Astrocyte (in vitro differentiated cells and primary cell): ENCODE measurements at regions not wholly inside any gene's neighbourhood (a gene's known extent, or its start where the extent isn't known, plus 50 kb on each side); places are given as distances from the start of the nearest gene placed in this dataset.
A peak's percentile ranks its signal among the peaks of the same experiment; 100 is the strongest.

Experiments used
- DNase-seq: peaks from one replicate; pipeline ENCODE4 v3.0.0-alpha.2; 2010; ENCODE audit warnings: low read depth
- FAIRE-seq: peaks from 2 replicates; lab custom pipeline; 2011; peaks lifted over from hg19 to GRCh38; lab: Jason Lieb, UNC
- H2AFZ ChIP-seq: 2 replicates; pipeline ENCODE4 v1.6.0; 2012; ENCODE audit warnings: low read depth, low read length, inconsistent platforms
- H3K27ac ChIP-seq: 2 replicates; pipeline ENCODE4 v1.5.1; 2011; ENCODE audit warnings: low read depth, low read length, inconsistent platforms
- H3K27me3 ChIP-seq: 2 replicates; pipeline ENCODE4 v1.6.0; 2011; ENCODE audit warnings: low read length, inconsistent platforms; ENCODE audit not compliant: insufficient read depth
- H3K36me3 ChIP-seq: 2 replicates; pipeline ENCODE4 v1.5.1; 2011; ENCODE audit warnings: low read length, inconsistent platforms; ENCODE audit not compliant: insufficient read depth
- H3K4me1 ChIP-seq: 2 replicates; pipeline ENCODE4 v1.5.1; 2011; ENCODE audit warnings: low read length, inconsistent platforms; ENCODE audit not compliant: insufficient read depth
- H3K4me2 ChIP-seq: 2 replicates; pipeline ENCODE4 v1.6.0; 2012; ENCODE audit warnings: low read length, inconsistent platforms
- H3K4me3 ChIP-seq: 2 replicates; pipeline ENCODE4 v1.5.1; 2011; ENCODE audit warnings: low read depth, mild to moderate bottlenecking, low read length, inconsistent platforms; ENCODE audit not compliant: insufficient read depth
- H3K79me2 ChIP-seq: 2 replicates; pipeline ENCODE4 v1.6.0; 2012; ENCODE audit warnings: mild to moderate bottlenecking, low read length, inconsistent platforms; ENCODE audit not compliant: insufficient read depth
- H3K9ac ChIP-seq: 2 replicates; pipeline ENCODE4 v1.6.0; 2012; ENCODE audit warnings: mild to moderate bottlenecking, low read length, inconsistent platforms
- H3K9me3 ChIP-seq: 2 replicates; pipeline ENCODE4 v1.5.1; 2012; ENCODE audit warnings: low read depth, mild to moderate bottlenecking, low read length, inconsistent platforms; ENCODE audit not compliant: insufficient read depth
- H4K20me1 ChIP-seq: 2 replicates; pipeline ENCODE4 v1.6.0; 2012; ENCODE audit warnings: low read length, inconsistent platforms; ENCODE audit not compliant: insufficient read depth
- H3K27ac Mint-ChIP-seq: one replicate; pipeline ENCODE4 v1.8.0; 2021; ENCODE audit warnings: mild to moderate bottlenecking, mixed read lengths; ENCODE audit not compliant: unreplicated experiment
- H3K27me3 Mint-ChIP-seq: one replicate; pipeline ENCODE4 v1.8.0; 2021; ENCODE audit warnings: low read depth, mixed read lengths; ENCODE audit not compliant: unreplicated experiment
- H3K36me3 Mint-ChIP-seq: one replicate; pipeline ENCODE4 v1.8.0; 2021; ENCODE audit warnings: low read depth, mixed read lengths; ENCODE audit not compliant: unreplicated experiment
- H3K4me1 Mint-ChIP-seq: one replicate; pipeline ENCODE4 v1.8.0; 2021; ENCODE audit warnings: low read depth, mixed read lengths; ENCODE audit not compliant: unreplicated experiment
- H3K4me3 Mint-ChIP-seq: one replicate; pipeline ENCODE4 v1.8.0; 2021; ENCODE audit warnings: mild to moderate bottlenecking, moderate library complexity, mixed read lengths; ENCODE audit not compliant: unreplicated experiment
- H3K9me3 Mint-ChIP-seq: one replicate; pipeline ENCODE4 v1.8.0; 2021; ENCODE audit warnings: mild to moderate bottlenecking, mixed read lengths; ENCODE audit not compliant: unreplicated experiment
- CTCF ChIP-seq: IDR thresholded peaks from 2 replicates; pipeline ENCODE4 v1.5.1; 2011; ENCODE audit warnings: low read depth, mild to moderate bottlenecking, inconsistent platforms, low read length, moderate library complexity; ENCODE audit not compliant: insufficient read depth
- EZH2 ChIP-seq: IDR thresholded peaks from 2 replicates; pipeline ENCODE4 v1.6.1; 2012; ENCODE audit warnings: mild to moderate bottlenecking, low read length, inconsistent platforms; ENCODE audit not compliant: insufficient read depth

- Mint-ChIP-seq H3K36me3 (no peaks in the 10 kb centered on the region), H3K27ac (no peak overlapping the region), H3K9me3 (no peaks in the 10 kb centered on the region), H3K4me1 (peaks cover 2% of the 10 kb centered on the region), H3K4me3 (no peak overlapping the region), H3K27me3 (no peaks in the 10 kb centered on the region)
- H3K4me1 ChIP-seq, result no peaks in the 10 kb centered on the region
- no peak overlapping the region for H3K4me2 ChIP-seq
- no peak for FAIRE-seq
- no peak overlapping the region for H2AFZ ChIP-seq
- no peaks in the 10 kb centered on the region for H3K36me3 ChIP-seq
- H3K27me3 ChIP-seq, result no peaks in the 10 kb centered on the region
- TF ChIP-seq CTCF (no peak), EZH2 (no peak)
- H3K27ac ChIP-seq, result no peak overlapping the region
- H3K4me3 ChIP-seq, result no peak overlapping the region
- H4K20me1 ChIP-seq, result no peaks in the 10 kb centered on the region
- H3K79me2 ChIP-seq, result no peaks in the 10 kb centered on the region
- H3K9me3 ChIP-seq, result no peaks in the 10 kb centered on the region
- DNase-seq, result no peak
- no peak overlapping the region for H3K9ac ChIP-seq
These were observed 186.6 kb upstream of the MAOA start for GRCh38 chrX:43469391-43470054.

DNA sequence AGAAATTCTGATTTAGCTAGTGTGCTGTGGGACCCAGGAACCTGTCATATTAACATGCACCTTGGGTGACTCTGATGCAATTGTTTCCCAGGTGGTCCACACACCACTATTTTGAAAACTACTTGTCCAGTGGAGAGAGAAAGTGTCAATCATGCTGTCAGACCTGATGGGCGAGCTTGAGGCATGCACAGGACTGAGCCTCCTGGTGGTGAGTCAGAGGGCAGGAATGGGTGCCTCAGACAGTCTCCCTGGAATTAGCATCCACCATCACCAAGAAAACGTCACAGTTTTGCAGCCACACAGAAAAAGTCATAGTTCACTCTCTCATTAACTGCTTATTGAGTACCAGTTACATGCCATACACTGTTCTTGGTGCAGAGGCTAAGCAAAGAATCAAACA is 181.8 kb upstream of the MAOA start:
- no peak overlapping the region for H3K27ac ChIP-seq

More for the DNA sequence above, 181.8 kb upstream of the MAOA start:
- DNase-seq, result no peak
- no peaks in the 10 kb centered on the region for H3K9me3 Mint-ChIP-seq
- no peak for TF ChIP-seq CTCF
- no peak for TF ChIP-seq EZH2
- Histone ChIP-seq H3K79me2 (no peaks in the 10 kb centered on the region), H4K20me1 (no peaks in the 10 kb centered on the region), H3K9ac (no peak overlapping the region), H3K36me3 (no peaks in the 10 kb centered on the region), H2AFZ (no peak overlapping the region), H3K9me3 (no peaks in the 10 kb centered on the region), H3K4me1 (no peaks in the 10 kb centered on the region), H3K4me3 (no peak overlapping the region), H3K27me3 (no peaks in the 10 kb centered on the region), H3K4me2 (no peak overlapping the region)
- no peaks in the 10 kb centered on the region for H3K27me3 Mint-ChIP-seq
- H3K4me1 Mint-ChIP-seq, result peaks cover 5% of the 10 kb centered on the region
- no peak overlapping the region for H3K27ac Mint-ChIP-seq
- no peaks in the 10 kb centered on the region for H3K36me3 Mint-ChIP-seq
- no peak overlapping the region for H3K4me3 Mint-ChIP-seq
- peak; percentile 99 for FAIRE-seq
